ENCODE measurements at regions not wholly inside any gene's neighbourhood (a gene's known extent, or its start where the extent isn't known, plus 50 kb on each side); places are given as distances from the start of the nearest gene placed in this dataset.

DNA sequence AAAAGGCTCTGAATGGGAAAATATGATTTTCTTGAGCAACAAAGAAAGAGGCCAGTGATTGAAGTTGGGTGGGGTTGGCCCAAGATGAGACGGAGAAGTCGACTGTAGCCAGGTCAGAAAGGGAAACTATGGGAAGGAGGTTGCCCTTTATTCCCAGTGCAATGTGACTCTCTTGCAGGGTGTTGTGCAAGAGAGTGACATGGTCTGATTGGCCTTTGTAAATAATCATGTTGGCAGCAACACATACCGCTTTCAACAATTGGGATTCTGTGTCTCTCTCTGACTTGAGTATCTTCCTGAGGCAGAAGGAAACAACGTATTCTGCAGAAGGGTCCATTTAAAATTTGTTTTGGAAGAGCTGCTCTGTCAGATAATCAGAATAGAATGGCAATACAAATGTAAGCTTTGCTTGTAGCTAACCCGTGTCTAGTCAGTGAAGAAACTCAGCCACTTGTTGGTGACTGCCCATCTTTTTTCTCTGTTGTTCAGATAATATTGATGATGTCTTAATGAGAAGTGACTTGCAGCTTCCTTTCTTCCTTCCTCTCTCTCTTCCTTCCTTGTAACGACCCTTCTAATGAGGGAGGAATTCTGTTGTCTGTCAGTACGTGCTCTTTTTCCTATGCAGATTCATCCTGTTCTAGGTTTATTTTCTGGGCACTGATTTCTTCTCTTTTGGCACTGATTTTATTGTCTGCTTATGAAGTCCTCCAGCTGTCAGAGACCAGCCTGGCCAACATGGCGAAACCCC, 311.0 kb upstream of the FAM98A start:
- H3K4me3 ChIP-seq (ENCODE audit: low read depth in 1 of 3, low read length in 3 of 3) = no peak overlapping the region
- no peak overlapping the region for H3K27ac ChIP-seq (ENCODE audit: low read depth in 1 of 2, low read length in 2 of 2)
- H3K4me1 ChIP-seq (ENCODE audit: control insufficient read depth in 4 of 4, insufficient read depth in 4 of 4, low read length in 3 of 4) = peaks cover 0 to 14% (median 5%) of the 10 kb centered on the region in 4 donors
- H3K9ac ChIP-seq (ENCODE audit: low read depth in 1 of 2, low read length in 2 of 2) = no peak overlapping the region
- DNase-seq (ENCODE audit: low spot score) = no peak
- 50% methylated on average over 8 of the region's 8 CpGs for WGBS
- H3K36me3 ChIP-seq (ENCODE audit: control insufficient read depth in 4 of 4, insufficient read depth in 3 of 4, low read depth in 1 of 4, low read length in 3 of 4) = no peaks in the 10 kb centered on the region
- TF ChIP-seq CTCF (IDR thresholded peaks at IDR 0.05; ENCODE audit: low read depth, low read length, missing input control) = no peak
- TF ChIP-seq YY1 (IDR thresholded peaks at IDR 0.05) = peak; percentile 51
- peak; percentile 82 for TF ChIP-seq FOXA1 (IDR thresholded peaks at IDR 0.05)
- TF ChIP-seq GABPA (IDR thresholded peaks at IDR 0.05 in 1 of 2, conservative IDR thresholded peaks at IDR 0.05 in 1 of 2) = no peak
- peak in 1 of 2 donors; percentile 41 for TF ChIP-seq RAD21 (IDR thresholded peaks at IDR 0.05)
- TF ChIP-seq, protein P1, sequence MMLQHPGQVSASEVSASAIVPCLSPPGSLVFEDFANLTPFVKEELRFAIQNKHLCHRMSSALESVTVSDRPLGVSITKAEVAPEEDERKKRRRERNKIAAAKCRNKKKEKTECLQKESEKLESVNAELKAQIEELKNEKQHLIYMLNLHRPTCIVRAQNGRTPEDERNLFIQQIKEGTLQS (IDR thresholded peaks at IDR 0.05) = peak; percentile 40
- TF ChIP-seq, protein P2, sequence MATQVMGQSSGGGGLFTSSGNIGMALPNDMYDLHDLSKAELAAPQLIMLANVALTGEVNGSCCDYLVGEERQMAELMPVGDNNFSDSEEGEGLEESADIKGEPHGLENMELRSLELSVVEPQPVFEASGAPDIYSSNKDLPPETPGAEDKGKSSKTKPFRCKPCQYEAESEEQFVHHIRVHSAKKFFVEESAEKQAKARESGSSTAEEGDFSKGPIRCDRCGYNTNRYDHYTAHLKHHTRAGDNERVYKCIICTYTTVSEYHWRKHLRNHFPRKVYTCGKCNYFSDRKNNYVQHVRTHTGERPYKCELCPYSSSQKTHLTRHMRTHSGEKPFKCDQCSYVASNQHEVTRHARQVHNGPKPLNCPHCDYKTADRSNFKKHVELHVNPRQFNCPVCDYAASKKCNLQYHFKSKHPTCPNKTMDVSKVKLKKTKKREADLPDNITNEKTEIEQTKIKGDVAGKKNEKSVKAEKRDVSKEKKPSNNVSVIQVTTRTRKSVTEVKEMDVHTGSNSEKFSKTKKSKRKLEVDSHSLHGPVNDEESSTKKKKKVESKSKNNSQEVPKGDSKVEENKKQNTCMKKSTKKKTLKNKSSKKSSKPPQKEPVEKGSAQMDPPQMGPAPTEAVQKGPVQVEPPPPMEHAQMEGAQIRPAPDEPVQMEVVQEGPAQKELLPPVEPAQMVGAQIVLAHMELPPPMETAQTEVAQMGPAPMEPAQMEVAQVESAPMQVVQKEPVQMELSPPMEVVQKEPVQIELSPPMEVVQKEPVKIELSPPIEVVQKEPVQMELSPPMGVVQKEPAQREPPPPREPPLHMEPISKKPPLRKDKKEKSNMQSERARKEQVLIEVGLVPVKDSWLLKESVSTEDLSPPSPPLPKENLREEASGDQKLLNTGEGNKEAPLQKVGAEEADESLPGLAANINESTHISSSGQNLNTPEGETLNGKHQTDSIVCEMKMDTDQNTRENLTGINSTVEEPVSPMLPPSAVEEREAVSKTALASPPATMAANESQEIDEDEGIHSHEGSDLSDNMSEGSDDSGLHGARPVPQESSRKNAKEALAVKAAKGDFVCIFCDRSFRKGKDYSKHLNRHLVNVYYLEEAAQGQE (IDR thresholded peaks at IDR 0.05) = peak; percentile 13
- TF ChIP-seq JUND (IDR thresholded peaks at IDR 0.05) = peak; percentile 26 to 75
- TF ChIP-seq TAF1 (conservative IDR thresholded peaks at IDR 0.05) = no peak
- TF ChIP-seq HNF4A (conservative IDR thresholded peaks at IDR 0.05) = peak; percentile 87 to 93
- peak; percentile 44 for TF ChIP-seq SP1 (IDR thresholded peaks at IDR 0.05)
- no peak for TF ChIP-seq NR2F2 (IDR thresholded peaks at IDR 0.05)
- TF ChIP-seq HNF4G (IDR thresholded peaks at IDR 0.05) = peak; percentile 46
- TF ChIP-seq, protein P3, sequence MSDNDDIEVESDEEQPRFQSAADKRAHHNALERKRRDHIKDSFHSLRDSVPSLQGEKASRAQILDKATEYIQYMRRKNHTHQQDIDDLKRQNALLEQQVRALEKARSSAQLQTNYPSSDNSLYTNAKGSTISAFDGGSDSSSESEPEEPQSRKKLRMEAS (IDR thresholded peaks at IDR 0.05) = peak; percentile 38
- no peak for TF ChIP-seq ZBTB33 (IDR thresholded peaks at IDR 0.05)
- TF ChIP-seq EGR1 (IDR thresholded peaks at IDR 0.05; ENCODE audit: low read depth in 2 of 2) = no peak
- peak; percentile 96 for TF ChIP-seq FOXA2 (IDR thresholded peaks at IDR 0.05)
- peak; percentile 28 to 69 for TF ChIP-seq RXRA (IDR thresholded peaks at IDR 0.05)
- peaks cover 0 to 1% (median 0%) of the 10 kb centered on the region in 4 donors for H3K9me3 ChIP-seq (ENCODE audit: control insufficient read depth in 4 of 4, low read length in 3 of 4)
- no peaks in the 10 kb centered on the region for H3K27me3 ChIP-seq (ENCODE audit: control insufficient read depth in 4 of 4, insufficient read depth in 4 of 4, low read length in 3 of 4)
